ENCODE measurements at regions not wholly inside any gene's neighbourhood (a gene's known extent, or its start where the extent isn't known, plus 50 kb on each side); places are given as distances from the start of the nearest gene placed in this dataset.

- Mint-ChIP-seq H3K9me3 (peaks cover 0 to 4% (median 2%) of the 10 kb centered on the region in 7 donors), H3K4me1 (no peaks in the 10 kb centered on the region), H3K36me3 (no peaks in the 10 kb centered on the region), H3K27ac (no peak overlapping the region), H3K4me3 (no peak overlapping the region), H3K27me3 (no peaks in the 10 kb centered on the region)
- DNase-seq (no peak), ATAC-seq (ENCODE audit: low read depth in 2 of 2) (no peak)
- Histone ChIP-seq H3K27me3 (ENCODE audit: control insufficient read depth, insufficient read depth, low read length) (no peaks in the 10 kb centered on the region), H3K4me1 (ENCODE audit: control insufficient read depth, insufficient read depth, low read length, poor library complexity, severe bottlenecking) (no peaks in the 10 kb centered on the region), H3K36me3 (ENCODE audit: control insufficient read depth, insufficient read depth, low read length) (no peaks in the 10 kb centered on the region), H3K4me3 (ENCODE audit: low read depth, low read length) (no peak overlapping the region), H3K27ac (ENCODE audit: insufficient read depth, low read length, poor library complexity, severe bottlenecking) (no peak overlapping the region), H3K9me3 (ENCODE audit: control insufficient read depth in 2 of 2, low read length in 2 of 2) (no peaks in the 10 kb centered on the region)
Observed at GRCh38 chr4:120447774-120448173, 381.1 kb upstream of the MAD2L1 start.

- no peak overlapping the region for H3K27ac ChIP-seq (ENCODE audit: insufficient read depth, low read length, poor library complexity, severe bottlenecking)
- ATAC-seq (ENCODE audit: low read depth in 2 of 2): no peak
- H3K4me3 ChIP-seq (ENCODE audit: low read depth, low read length): no peak overlapping the region
- H3K9me3 ChIP-seq (ENCODE audit: control insufficient read depth in 2 of 2, low read length in 2 of 2): no peaks in the 10 kb centered on the region
- Mint-ChIP-seq H3K4me1 (no peaks in the 10 kb centered on the region), H3K27me3 (no peaks in the 10 kb centered on the region), H3K36me3 (no peaks in the 10 kb centered on the region), H3K9me3 (peaks cover 0 to 3% (median 2%) of the 10 kb centered on the region in 7 donors), H3K27ac (no peak overlapping the region), H3K4me3 (no peak overlapping the region)
- no peaks in the 10 kb centered on the region for H3K36me3 ChIP-seq (ENCODE audit: control insufficient read depth, insufficient read depth, low read length)
- no peaks in the 10 kb centered on the region for H3K4me1 ChIP-seq (ENCODE audit: control insufficient read depth, insufficient read depth, low read length, poor library complexity, severe bottlenecking)
- H3K27me3 ChIP-seq (ENCODE audit: control insufficient read depth, insufficient read depth, low read length): no peaks in the 10 kb centered on the region
- no peak for DNase-seq
Observed at GRCh38 chr4:120446051-120446567, 379.5 kb upstream of the MAD2L1 start.

DNA sequence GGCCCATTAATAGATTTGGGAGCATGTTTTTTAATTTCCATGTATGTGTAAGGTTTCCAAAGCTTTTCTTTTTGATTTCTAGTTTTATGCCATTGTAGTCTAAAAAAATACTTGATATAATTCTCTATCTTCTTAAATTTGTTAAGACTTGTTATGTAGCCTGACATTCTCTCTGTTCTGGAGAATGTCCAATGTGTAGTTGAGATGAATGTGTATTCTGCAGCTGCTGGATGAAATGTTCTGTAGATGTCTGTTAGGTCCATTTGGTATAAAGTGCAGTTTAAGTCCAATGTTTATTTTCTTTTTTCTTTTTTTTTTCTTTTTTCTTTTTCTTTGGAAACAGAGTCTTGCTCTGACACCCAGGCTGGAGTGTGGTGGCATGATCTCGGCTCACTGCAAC, 378.5 kb upstream of the MAD2L1 start:
- no peak for DNase-seq
- Mint-ChIP-seq H3K4me3 (no peak overlapping the region), H3K27me3 (no peaks in the 10 kb centered on the region), H3K4me1 (no peaks in the 10 kb centered on the region), H3K9me3 (peaks cover 0 to 3% (median 2%) of the 10 kb centered on the region in 7 donors), H3K36me3 (no peaks in the 10 kb centered on the region), H3K27ac (no peak overlapping the region)
- Histone ChIP-seq H3K4me3 (ENCODE audit: low read depth, low read length) (no peak overlapping the region), H3K36me3 (ENCODE audit: control insufficient read depth, insufficient read depth, low read length) (no peaks in the 10 kb centered on the region), H3K27ac (ENCODE audit: insufficient read depth, low read length, poor library complexity, severe bottlenecking) (no peak overlapping the region), H3K9me3 (ENCODE audit: control insufficient read depth in 2 of 2, low read length in 2 of 2) (no peaks in the 10 kb centered on the region), H3K4me1 (ENCODE audit: control insufficient read depth, insufficient read depth, low read length, poor library complexity, severe bottlenecking) (no peaks in the 10 kb centered on the region), H3K27me3 (ENCODE audit: control insufficient read depth, insufficient read depth, low read length) (no peaks in the 10 kb centered on the region)
- ATAC-seq (ENCODE audit: low read depth in 2 of 2): no peak

GRCh38 chr4:120443116-120443515, 376.5 kb upstream of the MAD2L1 start:
- ATAC-seq (ENCODE audit: low read depth in 2 of 2): no peak
- no peaks in the 10 kb centered on the region for H3K4me1 Mint-ChIP-seq
- H3K4me3 Mint-ChIP-seq: no peak overlapping the region

DNA sequence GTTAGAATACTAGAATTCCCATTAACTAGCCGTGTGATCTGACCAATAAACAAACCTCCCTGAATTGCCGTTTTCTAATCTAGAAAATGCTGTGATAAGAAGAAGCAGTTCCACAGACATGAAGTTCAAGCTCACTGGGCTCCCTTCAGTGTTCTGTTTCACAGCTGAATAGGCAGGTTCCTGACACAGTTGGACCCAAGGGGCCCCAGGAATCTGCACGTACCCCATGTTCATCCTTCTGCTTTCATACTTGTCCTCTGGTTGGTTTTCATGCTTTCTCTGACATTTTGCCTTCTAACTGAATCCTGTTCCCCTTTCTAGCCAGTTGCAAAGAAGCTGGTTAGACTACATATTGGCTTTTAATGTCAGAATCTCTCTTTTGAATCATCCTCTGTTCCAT, 374.1 kb upstream of the MAD2L1 start:
- H3K4me1 ChIP-seq (ENCODE audit: control insufficient read depth, insufficient read depth, low read length, poor library complexity, severe bottlenecking): no peaks in the 10 kb centered on the region
- no peak for ATAC-seq (ENCODE audit: low read depth in 2 of 2)

More at GRCh38 chr4:120443116-120443515, 376.5 kb upstream of the MAD2L1 start:
- H3K9me3 ChIP-seq (ENCODE audit: control insufficient read depth in 2 of 2, low read length in 2 of 2): no peaks in the 10 kb centered on the region
- H3K4me3 ChIP-seq (ENCODE audit: low read depth, low read length): no peak overlapping the region
- Mint-ChIP-seq H3K9me3 (peaks cover 0 to 5% (median 0%) of the 10 kb centered on the region in 7 donors), H3K27me3 (no peaks in the 10 kb centered on the region), H3K36me3 (no peaks in the 10 kb centered on the region), H3K27ac (no peak overlapping the region)
- H3K36me3 ChIP-seq (ENCODE audit: control insufficient read depth, insufficient read depth, low read length): no peaks in the 10 kb centered on the region
- H3K27me3 ChIP-seq (ENCODE audit: control insufficient read depth, insufficient read depth, low read length): no peaks in the 10 kb centered on the region
- H3K27ac ChIP-seq (ENCODE audit: insufficient read depth, low read length, poor library complexity, severe bottlenecking): no peak overlapping the region
- no peak for DNase-seq
- no peaks in the 10 kb centered on the region for H3K4me1 ChIP-seq (ENCODE audit: control insufficient read depth, insufficient read depth, low read length, poor library complexity, severe bottlenecking)

DNA sequence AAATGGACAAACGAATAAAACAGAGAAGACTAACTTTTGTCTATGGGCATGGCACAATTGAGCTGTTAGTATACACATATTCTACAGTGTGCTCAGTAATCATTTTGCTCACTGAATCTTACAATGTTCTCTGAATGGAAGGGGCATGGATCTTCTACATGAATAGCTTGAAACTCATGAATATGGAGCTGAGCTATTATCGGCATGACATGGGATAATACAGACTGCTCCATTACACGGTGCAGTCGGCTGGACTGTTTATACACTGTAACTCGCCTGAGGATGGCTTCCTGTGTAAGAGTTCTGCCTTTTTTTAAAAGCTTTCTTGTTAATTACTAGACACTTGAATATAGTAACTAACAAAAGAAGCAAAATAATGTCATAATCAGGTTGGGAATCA, 368.5 kb upstream of the MAD2L1 start:
- no peaks in the 10 kb centered on the region for H3K27me3 ChIP-seq (ENCODE audit: control insufficient read depth, insufficient read depth, low read length)
- no peaks in the 10 kb centered on the region for H3K4me1 ChIP-seq (ENCODE audit: control insufficient read depth, insufficient read depth, low read length, poor library complexity, severe bottlenecking)
- Mint-ChIP-seq H3K9me3 (peaks cover 0 to 3% (median 0%) of the 10 kb centered on the region in 7 donors), H3K36me3 (no peaks in the 10 kb centered on the region), H3K27ac (no peak overlapping the region), H3K27me3 (no peaks in the 10 kb centered on the region), H3K4me3 (no peak overlapping the region), H3K4me1 (no peaks in the 10 kb centered on the region)
- no peak for DNase-seq
- no peak overlapping the region for H3K27ac ChIP-seq (ENCODE audit: insufficient read depth, low read length, poor library complexity, severe bottlenecking)
- no peak overlapping the region for H3K4me3 ChIP-seq (ENCODE audit: low read depth, low read length)
- no peak for ATAC-seq (ENCODE audit: low read depth in 2 of 2)
- no peaks in the 10 kb centered on the region for H3K36me3 ChIP-seq (ENCODE audit: control insufficient read depth, insufficient read depth, low read length)
- H3K9me3 ChIP-seq (ENCODE audit: control insufficient read depth in 2 of 2, low read length in 2 of 2): no peaks in the 10 kb centered on the region

More for the DNA sequence above, 374.1 kb upstream of the MAD2L1 start:
- Histone ChIP-seq H3K36me3 (ENCODE audit: control insufficient read depth, insufficient read depth, low read length) (no peaks in the 10 kb centered on the region), H3K4me3 (ENCODE audit: low read depth, low read length) (no peak overlapping the region), H3K9me3 (ENCODE audit: control insufficient read depth in 2 of 2, low read length in 2 of 2) (no peaks in the 10 kb centered on the region), H3K27me3 (ENCODE audit: control insufficient read depth, insufficient read depth, low read length) (no peaks in the 10 kb centered on the region), H3K27ac (ENCODE audit: insufficient read depth, low read length, poor library complexity, severe bottlenecking) (no peak overlapping the region)
- H3K4me1 Mint-ChIP-seq: no peaks in the 10 kb centered on the region
- no peak overlapping the region for H3K27ac Mint-ChIP-seq
- peaks cover 0 to 3% (median 0%) of the 10 kb centered on the region in 7 donors for H3K9me3 Mint-ChIP-seq
- DNase-seq: no peak
- H3K27me3 Mint-ChIP-seq: no peaks in the 10 kb centered on the region
- no peaks in the 10 kb centered on the region for H3K36me3 Mint-ChIP-seq
- no peak overlapping the region for H3K4me3 Mint-ChIP-seq

DNA sequence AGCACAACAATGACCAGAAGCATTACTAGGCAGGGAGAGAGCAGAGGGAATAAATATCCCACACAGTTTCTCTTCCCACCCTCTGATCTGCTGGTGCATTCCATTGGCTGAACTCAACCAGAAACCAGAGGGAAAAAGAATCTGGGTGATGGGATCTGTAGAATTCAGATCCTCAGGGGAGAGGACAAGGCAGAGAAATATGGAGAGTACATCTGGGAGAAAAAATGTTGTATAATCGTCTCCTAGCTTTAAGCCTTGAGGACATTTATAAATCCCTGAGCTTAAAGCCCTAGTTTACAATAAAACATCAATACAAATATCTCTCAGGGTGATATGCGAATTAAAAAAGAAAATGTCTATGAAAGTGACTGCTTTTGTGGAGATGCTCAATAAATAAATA, 368.1 kb upstream of the MAD2L1 start:
- DNase-seq (no peak), ATAC-seq (ENCODE audit: low read depth in 2 of 2) (no peak)
- Histone ChIP-seq H3K4me3 (ENCODE audit: low read depth, low read length) (no peak overlapping the region), H3K36me3 (ENCODE audit: control insufficient read depth, insufficient read depth, low read length) (no peaks in the 10 kb centered on the region), H3K27ac (ENCODE audit: insufficient read depth, low read length, poor library complexity, severe bottlenecking) (no peak overlapping the region), H3K27me3 (ENCODE audit: control insufficient read depth, insufficient read depth, low read length) (no peaks in the 10 kb centered on the region), H3K4me1 (ENCODE audit: control insufficient read depth, insufficient read depth, low read length, poor library complexity, severe bottlenecking) (no peaks in the 10 kb centered on the region), H3K9me3 (ENCODE audit: control insufficient read depth in 2 of 2, low read length in 2 of 2) (no peaks in the 10 kb centered on the region)
- Mint-ChIP-seq H3K9me3 (peaks cover 0 to 3% (median 0%) of the 10 kb centered on the region in 7 donors), H3K4me3 (no peak overlapping the region), H3K36me3 (no peaks in the 10 kb centered on the region), H3K4me1 (no peaks in the 10 kb centered on the region), H3K27ac (no peak overlapping the region), H3K27me3 (no peaks in the 10 kb centered on the region)

DNA sequence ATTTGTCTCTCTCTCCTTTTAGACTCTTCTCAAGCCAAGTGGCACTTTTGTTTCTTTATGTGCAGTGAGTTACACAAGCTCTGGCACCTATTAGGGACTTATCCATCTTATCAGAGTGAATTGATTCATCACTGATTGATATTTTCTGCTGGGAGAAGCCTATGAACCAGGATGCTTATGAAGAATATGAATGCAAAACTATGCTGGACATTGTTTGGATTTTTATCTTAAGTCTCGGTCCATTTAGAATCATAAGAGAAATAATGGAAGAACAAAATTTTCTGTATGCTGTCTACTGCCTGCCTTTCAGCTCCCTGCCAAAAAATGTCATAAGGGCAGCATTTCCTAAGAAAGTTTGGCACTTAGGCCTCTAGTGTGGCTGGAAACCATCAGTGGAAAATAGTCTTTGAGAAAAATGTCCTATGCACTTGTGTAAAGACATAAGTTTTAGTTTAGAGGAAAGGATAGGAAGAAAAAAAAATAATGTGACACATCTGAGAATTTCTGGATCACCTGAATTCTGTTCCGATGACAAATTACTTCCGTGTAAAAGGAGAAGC, 365.7 kb upstream of the MAD2L1 start:
- Mint-ChIP-seq H3K36me3 (no peaks in the 10 kb centered on the region), H3K4me1 (no peaks in the 10 kb centered on the region), H3K9me3 (peaks cover 0 to 3% (median 0%) of the 10 kb centered on the region in 7 donors), H3K27ac (no peak overlapping the region), H3K4me3 (peak overlapping the region in 1 of 4 donors; percentile 2), H3K27me3 (no peaks in the 10 kb centered on the region)
- Histone ChIP-seq H3K4me1 (ENCODE audit: control insufficient read depth, insufficient read depth, low read length, poor library complexity, severe bottlenecking) (no peaks in the 10 kb centered on the region), H3K27ac (ENCODE audit: insufficient read depth, low read length, poor library complexity, severe bottlenecking) (no peak overlapping the region), H3K27me3 (ENCODE audit: control insufficient read depth, insufficient read depth, low read length) (no peaks in the 10 kb centered on the region), H3K4me3 (ENCODE audit: low read depth, low read length) (no peak overlapping the region), H3K9me3 (ENCODE audit: control insufficient read depth in 2 of 2, low read length in 2 of 2) (no peaks in the 10 kb centered on the region), H3K36me3 (ENCODE audit: control insufficient read depth, insufficient read depth, low read length) (no peaks in the 10 kb centered on the region)
- DNase-seq (no peak), ATAC-seq (ENCODE audit: low read depth in 2 of 2) (no peak)

Measured in CD4-positive, CD25-positive, alpha-beta regulatory T cell (primary cell).